ENCODE measurements at regions not wholly inside any gene's neighbourhood (a gene's known extent, or its start where the extent isn't known, plus 50 kb on each side); places are given as distances from the start of the nearest gene placed in this dataset.

DNA sequence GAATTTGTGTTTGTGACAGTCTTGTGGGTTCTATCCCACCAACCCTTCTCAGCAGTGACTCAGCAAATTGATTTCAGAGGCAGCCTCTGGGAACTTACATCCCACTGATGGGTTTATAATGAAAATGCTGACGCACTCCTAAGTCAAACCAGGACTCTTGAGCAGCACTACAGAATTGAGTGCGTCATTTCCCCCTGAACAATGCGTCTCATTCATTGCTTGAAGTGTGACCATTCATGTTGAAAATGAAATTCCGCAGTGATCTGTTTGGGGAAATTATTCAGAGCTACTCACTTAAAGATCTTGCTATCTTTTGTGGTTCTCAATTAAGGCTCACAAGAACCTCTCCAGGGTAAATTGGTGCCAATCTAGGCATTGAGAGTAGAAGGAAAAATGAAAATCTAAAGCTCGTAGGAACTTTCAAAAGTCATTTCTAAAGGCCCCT, 417.7 kb upstream of the SLC14A2 start:
- TF ChIP-seq, protein P1, sequence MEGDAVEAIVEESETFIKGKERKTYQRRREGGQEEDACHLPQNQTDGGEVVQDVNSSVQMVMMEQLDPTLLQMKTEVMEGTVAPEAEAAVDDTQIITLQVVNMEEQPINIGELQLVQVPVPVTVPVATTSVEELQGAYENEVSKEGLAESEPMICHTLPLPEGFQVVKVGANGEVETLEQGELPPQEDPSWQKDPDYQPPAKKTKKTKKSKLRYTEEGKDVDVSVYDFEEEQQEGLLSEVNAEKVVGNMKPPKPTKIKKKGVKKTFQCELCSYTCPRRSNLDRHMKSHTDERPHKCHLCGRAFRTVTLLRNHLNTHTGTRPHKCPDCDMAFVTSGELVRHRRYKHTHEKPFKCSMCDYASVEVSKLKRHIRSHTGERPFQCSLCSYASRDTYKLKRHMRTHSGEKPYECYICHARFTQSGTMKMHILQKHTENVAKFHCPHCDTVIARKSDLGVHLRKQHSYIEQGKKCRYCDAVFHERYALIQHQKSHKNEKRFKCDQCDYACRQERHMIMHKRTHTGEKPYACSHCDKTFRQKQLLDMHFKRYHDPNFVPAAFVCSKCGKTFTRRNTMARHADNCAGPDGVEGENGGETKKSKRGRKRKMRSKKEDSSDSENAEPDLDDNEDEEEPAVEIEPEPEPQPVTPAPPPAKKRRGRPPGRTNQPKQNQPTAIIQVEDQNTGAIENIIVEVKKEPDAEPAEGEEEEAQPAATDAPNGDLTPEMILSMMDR (conservative IDR thresholded peaks at IDR 0.05), result no peak
- TF ChIP-seq ZFX (IDR thresholded peaks at IDR 0.05), result no peak

Measured in C4-2B (cell line).